NCI-H1105 treated with DMSO at 0.1 percent for 48 hours (cell line): ENCODE measurements at regions not wholly inside any gene's neighbourhood (a gene's known extent, or its start where the extent isn't known, plus 50 kb on each side); places are given as distances from the start of the nearest gene placed in this dataset.

Source experiments
- DNase-seq: peaks from one replicate; lab custom pipeline; 2025; lab: John Stamatoyannopoulos, UW

GRCh38 chr4:129415004-129415403 is 319.1 kb downstream of the C4orf33 start:
- DNase-seq: no peak

DNA sequence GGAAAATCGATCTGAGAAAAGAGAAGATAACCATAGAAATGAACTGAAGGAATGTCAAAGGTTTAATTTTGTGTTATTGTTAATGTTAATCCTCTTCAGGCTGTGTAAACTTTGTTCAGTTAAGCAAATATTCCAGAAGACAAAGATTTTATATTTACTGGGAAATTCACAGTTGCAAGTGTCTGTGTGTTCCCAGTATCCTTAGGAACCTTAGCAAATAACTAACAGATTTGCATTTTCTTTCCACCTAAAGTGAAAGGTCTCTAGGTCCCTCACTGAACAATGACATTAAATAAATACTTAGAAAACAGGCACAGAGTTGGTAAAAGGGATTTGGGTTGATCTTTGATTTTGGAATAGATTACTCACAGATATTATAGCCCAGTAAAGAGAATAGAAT is 324.7 kb downstream of the C4orf33 start:
- no peak for DNase-seq

DNA sequence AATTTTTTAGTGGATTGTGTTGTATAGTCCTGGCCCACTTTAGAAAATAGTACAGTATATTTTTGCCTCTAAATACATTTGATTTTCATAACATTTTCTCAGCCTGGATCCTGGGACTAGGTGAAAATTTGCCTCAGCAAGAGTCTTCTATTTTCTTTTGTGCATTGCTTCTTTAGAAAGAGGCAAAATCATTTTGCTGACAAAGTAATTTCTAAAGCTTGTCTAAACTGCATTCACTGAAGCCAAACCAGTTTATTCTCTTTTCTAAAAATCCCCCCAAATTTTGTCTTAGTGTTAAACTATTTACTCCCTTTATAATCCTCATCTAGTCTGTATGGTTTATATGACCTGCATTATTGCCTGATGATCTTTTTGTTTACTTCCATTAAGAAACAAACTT is 326.3 kb downstream of the C4orf33 start:
- DNase-seq: no peak

DNA sequence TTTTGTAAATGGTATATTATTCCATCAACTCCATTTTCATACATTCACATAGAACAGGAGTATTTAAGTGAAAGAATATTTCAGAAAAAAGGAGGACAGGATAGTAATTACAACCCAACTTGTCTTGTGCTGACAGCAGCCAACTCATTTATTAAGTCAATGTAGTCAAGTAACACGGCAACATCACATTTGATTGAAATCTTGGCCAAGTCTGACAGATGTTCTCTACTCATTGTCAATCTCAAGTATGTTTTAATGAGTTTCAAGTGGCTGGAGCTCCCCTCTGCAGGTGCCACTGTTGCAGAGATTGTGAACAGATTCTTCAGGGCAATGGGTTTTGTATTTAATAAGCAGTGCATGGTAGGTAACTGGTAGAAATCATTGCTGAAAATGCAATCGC is 332.5 kb downstream of the C4orf33 start:
- peak; percentile 87 for DNase-seq

DNA sequence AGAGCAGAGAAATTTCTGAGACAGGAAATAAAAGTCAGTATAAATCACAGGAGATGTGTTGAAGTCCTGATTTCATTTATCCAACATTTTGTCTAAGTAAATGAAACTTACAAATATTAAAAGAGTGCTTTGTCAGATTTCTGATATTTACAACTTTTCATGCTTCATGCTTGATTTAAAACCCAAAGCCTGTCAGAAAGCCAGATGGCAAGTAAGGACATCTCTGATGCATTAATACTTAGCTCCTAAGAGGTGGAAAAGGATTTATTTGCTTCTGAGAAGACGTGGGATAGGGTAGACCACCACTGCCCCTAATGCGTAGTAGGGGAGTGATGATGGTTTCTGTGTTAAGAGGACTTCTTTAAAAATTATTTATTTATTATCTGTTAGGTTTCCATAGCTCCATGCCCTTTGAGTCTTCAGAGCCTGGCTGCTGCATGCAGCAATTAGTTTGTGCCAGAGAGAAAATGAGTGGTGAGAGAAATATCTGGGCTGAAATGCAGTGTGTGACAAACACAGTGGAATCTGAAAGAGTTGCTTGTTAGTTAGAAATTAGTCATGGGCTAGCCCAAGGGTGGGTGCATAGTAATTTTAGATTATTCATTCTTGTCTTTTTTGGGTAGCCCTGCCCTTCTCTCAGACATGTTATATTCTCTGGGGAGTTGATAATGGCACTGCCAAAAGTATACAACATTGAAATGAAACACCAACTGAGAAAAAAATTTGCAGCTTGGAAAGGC is 333.8 kb downstream of the C4orf33 start:
- no peak for DNase-seq

DNA sequence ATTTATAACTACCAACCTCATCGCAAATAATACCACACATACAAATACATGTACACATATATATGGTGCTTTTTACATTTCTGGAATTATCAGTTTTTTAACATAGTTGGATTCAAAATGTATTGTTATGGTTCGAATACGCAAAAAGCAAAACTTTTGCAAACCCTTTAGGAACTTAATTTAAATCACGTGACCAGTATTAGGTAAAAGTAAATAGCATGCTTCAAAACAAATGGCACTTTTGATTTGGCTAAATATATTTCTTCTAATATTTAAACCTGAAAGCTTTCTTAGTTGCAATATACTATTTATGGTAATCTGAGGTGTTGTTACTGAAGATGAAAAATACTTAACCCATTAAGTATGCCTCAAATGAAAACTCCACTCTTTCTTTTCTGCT is 341.4 kb downstream of the C4orf33 start:
- DNase-seq: no peak

DNA sequence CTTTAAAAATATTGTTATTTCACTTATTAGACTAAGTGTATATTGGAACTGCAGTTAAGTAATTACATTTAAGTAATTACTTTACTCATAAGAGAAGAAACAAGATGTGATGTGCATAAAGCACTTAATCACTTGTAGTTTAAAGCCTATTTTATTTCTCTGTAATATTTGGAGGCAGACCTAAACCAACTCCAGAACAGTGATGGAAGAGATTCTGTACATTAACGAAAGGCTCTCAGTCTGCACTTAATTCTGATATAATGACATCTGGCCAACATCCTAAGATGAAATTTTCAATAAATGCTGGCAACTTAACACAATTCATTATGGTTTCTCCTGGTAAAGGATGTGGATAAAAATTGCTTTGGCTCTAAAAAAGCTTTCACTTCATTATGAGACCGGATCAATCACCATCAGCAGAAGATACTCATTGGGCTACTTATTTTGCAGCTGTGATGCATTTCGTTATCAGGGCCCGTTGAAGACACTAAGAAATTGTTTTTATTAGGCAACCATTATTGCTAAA is 342.6 kb downstream of the C4orf33 start:
- DNase-seq: no peak

- DNase-seq: no peak
Measured at GRCh38 chr4:129446074-129446473, 350.1 kb downstream of the C4orf33 start.

GRCh38 chr4:129453524-129454200 is 357.7 kb downstream of the C4orf33 start:
- no peak for DNase-seq

- DNase-seq: peak; percentile 88
Measured at GRCh38 chr4:129455482-129455881, 359.5 kb downstream of the C4orf33 start.

GRCh38 chr4:129468624-129469023 is 372.7 kb downstream of the C4orf33 start:
- DNase-seq: no peak

- no peak for DNase-seq
Measured at GRCh38 chr4:129474698-129475097, 378.7 kb downstream of the C4orf33 start.

- DNase-seq: no peak
Measured at GRCh38 chr4:129481107-129481506, 385.2 kb downstream of the C4orf33 start.

GRCh38 chr4:129488427-129488826 is 392.5 kb downstream of the C4orf33 start:
- DNase-seq: no peak

- no peak for DNase-seq
Measured at GRCh38 chr4:129490516-129490915, 394.6 kb downstream of the C4orf33 start.

GRCh38 chr4:129498626-129499025 is 402.7 kb downstream of the C4orf33 start:
- no peak for DNase-seq

DNA sequence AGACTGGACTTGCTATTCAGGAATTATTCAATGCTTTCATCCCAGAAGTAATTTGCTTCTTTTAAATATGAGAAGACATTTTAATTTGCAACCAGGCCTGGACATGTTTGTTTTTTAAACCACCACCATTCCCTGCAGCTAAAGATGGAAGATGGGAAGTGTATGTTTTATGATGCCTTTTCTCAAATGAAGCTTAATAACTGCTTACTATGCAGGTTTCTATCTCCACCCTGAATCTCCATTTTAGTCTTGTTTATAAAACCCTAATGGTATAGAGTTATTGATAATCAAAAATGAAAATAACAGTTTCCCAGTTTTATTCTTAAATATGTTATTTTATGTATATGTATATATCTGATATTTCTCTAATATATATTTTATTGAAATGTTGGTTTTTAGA is 418.9 kb downstream of the C4orf33 start:
- peak; percentile 7 for DNase-seq

DNA sequence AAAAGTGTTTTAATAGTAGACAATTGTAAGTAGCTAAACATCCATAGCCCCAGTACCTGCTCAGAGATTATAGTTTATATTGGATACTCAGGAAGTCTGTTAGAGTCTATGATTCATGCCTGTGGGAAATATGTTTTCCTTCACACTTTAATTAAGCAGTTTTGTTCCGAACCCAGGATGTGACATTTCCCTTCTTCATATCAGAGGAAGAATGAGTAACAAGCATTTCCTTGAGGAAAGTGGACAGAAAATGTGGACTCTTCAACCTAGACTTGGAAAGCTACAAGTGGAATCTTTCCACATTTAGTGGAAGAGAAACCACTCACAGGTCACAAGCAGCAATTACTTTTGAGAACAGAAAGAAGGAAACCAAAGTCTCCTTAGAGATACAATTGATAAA is 419.4 kb downstream of the C4orf33 start:
- no peak for DNase-seq

- DNase-seq: no peak
Measured at GRCh38 chr4:129526812-129527211, 430.9 kb downstream of the C4orf33 start.

DNA sequence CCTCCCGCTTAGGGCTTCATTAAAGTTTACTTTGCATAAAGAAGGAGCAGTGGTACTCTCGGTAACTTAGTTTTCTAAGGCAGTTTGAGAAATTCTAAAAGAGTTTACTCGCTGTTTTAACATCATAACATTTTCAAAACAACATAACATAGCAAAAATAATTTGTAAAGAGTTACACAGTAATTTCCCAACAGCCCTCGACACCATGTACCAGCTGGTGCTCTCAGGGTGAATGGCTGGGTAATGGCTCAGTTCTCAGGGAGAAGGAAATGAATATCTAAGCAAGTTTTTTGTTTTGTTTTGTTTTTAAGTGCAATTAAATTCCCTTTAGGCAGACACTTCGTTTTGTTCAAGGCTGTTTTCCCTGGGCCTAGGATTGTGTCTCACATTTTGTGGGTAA is 435.3 kb downstream of the C4orf33 start:
- no peak for DNase-seq

DNA sequence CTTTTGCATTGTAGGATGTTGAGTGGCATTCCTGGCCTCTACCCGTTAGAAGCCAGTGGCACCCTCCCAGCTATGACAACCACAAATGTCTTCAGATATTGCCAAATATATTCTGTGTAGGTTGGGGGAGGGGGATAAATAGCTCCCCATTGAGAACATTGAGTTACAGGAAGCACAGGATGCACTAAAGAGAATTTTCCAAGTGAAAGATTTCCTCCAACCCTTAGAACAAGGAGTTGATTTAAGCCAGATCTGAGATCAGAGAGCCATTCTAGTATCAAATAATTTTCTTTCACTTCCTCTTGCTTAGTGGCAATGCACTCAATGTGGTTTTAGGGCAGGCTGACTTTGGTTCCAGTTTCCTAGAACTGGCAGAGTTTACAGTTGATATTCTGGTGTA is 436.6 kb downstream of the C4orf33 start:
- DNase-seq: no peak

DNA sequence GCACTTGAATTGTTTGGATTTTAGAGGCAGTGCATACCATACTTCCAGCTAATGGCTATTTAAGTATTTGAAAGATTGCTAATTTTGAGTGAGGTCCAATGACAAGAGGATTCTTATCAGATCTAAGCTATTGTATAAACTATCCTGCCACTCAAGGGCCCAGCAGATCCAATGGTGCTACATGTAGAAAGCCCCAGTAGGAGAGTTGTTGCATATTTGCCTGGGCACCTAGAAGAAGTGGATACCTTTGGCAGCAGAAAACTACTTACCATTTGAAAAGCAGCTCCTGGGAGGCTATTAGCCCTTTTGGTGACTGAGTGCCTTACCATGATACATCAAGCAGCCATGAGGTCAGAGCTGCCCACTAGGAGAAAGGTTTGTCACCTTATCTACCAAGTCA is 447.3 kb downstream of the C4orf33 start:
- no peak for DNase-seq

DNA sequence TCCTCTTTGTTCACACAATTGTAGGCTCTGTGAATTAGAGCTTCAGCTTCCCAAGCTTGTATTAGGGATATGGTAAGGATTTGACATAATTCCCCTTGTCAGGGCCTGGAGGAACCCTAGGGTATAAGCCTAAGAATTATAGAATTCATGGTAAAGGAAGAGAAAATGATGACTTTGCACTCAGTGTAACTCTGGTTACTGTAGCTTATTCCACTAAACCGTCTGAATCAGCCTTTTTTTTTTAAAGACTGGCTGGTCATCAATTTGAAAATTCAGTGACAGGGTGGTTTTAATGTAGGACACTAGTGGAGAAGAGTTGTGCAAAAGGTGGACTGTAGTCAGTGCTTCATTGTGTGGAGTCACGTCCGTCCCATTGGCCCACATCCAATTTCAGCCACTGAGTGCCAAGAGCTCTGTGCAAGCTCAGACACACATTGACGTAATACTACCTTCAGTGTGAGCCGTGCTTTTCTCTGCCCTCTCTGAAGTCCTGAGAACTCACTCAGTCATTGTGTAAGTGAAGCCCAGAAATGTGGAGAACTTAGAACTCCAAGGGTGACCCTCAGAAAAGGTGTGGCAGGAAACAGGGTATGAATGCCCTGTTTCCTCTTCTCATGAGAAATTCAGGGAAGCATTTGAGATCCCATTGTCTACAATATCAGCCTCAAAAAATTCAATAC is 449.8 kb downstream of the C4orf33 start:
- no peak for DNase-seq
